ENCODE measurements at regions not wholly inside any gene's neighbourhood (a gene's known extent, or its start where the extent isn't known, plus 50 kb on each side); places are given as distances from the start of the nearest gene placed in this dataset.

DNA sequence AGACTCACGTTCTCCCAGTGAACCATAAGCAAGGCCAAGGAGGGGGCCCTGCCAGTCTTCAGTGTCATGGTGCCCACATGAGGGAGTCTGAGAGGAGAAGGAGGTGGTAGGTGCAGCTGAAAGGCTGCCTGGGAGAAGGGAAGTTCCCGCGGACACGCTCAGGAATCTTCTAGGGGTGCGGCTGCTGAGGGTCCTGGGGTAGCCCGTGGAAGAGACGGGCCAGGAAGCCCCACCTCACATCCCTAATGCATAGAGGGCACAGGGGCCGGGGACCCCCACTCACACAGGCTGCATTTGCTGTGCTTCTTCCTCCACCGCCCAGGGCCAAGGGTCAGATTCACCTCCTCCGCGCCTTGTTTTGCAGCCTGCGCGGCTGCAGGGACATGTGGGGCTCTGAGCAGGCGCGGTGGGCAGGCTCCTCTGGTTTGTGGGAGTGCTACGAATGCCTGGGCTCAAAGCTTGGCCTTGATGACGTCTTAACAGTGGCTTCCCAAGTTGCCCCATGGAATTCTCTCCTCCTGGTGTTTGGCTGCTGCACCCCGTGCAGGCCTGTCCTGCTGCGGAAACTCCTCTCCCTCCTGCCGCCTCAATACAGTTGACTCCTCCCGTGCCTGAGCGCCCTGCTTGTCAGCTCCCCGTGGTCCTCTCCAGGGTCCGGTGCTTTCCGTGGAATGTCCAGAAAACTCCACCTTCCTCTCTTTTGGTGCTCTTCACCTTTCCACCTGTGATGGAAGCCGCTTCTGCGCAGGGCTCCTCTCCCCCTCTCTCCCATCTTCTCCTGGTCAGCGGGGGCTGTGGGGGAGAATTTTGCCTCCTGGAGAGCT lies 95.7 kb downstream of the VAPA start:
- no peak for DNase-seq (ENCODE audit: low read depth in 2 of 3, low spot score in 1 of 3)

DNA sequence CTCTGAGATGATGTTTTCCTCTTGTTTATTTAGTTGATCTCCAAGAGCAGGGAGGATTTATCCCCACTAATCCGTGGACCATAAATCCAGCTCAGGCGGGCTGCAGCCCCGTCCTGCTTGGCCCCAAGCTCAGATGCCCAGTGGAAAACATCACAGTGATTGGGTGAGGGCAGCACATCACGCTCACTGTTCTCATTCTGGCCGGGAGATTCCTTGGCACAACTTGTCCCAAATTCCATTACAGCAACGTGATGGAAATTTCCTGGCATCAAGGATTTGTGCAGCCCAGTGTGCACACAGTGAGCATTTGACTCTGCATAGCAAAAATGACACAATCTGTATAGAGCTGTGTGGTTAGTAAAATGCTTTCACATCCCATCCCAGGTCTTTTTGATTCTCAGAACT lies 96.8 kb downstream of the VAPA start:
- DNase-seq (ENCODE audit: low read depth in 2 of 3, low spot score in 1 of 3): no peak

DNA sequence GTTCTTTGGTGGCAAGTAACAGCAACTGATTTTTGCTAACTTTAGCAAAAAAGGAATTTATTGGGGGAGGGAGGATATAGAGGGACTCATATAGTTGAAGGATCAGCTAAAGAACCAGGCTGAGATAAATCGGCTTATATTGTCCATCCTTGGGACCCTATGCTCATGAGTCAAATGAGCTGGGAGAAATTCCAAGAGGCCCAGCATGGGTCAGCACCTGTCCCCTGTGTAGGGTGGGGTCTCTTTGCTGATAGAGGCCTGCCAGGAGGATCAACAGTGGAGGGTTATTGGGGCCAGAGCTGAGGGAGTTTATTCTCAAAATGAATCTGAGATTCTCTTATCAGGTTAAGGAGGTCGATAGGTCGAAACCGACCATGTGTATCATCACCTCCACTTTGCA lies 97.2 kb downstream of the VAPA start:
- DNase-seq (ENCODE audit: low read depth in 2 of 3, low spot score in 1 of 3): no peak

DNA sequence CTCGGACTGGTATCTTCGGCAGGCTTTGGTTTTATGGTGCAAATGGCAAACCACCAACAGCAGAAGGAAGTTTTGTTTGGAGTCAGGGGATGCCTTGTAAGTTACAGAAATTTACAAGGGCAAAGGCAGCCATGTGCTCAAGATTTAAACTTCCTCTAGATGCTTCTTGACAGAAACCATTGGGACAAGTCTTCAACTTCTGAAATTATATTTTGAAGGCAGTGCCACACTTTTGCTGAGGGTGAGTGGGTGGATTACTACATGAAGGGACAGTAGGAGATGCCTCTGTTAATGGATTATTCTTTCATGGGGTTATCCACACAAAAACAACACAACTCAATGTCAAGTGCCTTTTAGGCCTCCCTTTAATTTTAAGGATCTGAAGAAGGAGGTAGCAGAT lies 97.9 kb downstream of the VAPA start:
- no peak for DNase-seq (ENCODE audit: low read depth in 2 of 3, low spot score in 1 of 3)

DNA sequence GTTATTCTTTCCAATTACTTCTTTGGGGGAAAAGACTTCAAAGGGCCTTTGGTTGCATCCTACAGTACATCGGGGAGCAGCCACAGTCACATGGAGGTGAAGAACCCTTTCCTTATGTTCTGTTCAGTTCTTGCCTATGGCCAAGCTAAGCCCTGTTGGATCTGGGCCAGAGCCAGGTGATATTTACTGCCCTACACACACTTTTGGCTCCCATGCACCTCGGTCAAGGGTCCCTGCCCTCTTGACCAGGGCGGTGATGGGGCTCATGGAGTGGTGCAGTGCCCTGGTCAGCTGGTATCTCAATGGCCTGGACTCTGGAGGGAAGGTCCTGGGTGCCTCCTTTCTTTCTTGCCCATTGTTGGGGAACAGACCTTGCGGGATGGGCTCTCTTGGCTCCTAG lies 98.7 kb downstream of the VAPA start:
- DNase-seq (ENCODE audit: low read depth in 2 of 3, low spot score in 1 of 3): no peak

DNA sequence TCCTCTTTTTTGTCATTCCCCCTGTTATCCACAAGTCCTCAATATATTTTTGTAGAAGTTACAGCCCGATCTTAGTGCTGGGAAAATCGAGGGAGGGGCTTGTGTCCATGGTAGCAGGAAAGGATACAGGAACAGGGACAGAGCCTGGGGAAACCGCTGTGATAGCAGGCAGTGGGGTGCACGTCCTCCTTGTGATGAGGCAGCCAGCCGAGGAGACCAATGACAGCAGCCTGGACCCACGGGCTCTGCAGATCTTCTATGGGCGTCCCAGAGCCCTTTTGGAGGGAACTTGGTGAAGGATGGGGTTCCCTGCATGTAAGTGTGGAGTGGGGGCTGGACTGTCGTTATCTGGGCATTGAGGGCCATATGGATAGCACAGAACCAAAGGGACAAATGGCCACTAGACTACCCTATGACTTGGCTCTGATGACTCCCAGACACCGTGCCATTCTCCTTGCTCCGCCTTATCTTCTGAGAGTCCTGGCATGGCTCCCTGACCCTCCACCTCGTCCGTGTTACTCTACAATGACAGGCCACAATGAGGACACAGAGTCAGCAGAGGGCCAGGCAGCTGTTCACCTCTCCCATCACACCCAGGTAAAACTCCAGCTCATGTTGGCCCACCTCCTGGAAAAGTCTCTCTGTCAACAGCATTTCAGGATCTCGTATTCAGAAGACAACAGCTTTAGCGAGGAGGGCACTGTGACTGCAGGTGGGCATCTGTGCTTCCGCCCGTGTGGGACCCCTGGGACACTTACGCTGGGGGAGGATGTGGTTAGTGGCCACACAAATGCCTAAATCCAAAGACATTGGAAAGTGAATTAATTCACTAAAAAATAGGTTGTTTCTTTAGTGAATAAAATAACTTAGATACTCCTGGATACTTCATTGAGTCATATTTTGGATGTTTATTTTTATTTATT lies 100.1 kb downstream of the VAPA start:
- no peak for DNase-seq (ENCODE audit: low read depth in 2 of 3, low spot score in 1 of 3)

DNA sequence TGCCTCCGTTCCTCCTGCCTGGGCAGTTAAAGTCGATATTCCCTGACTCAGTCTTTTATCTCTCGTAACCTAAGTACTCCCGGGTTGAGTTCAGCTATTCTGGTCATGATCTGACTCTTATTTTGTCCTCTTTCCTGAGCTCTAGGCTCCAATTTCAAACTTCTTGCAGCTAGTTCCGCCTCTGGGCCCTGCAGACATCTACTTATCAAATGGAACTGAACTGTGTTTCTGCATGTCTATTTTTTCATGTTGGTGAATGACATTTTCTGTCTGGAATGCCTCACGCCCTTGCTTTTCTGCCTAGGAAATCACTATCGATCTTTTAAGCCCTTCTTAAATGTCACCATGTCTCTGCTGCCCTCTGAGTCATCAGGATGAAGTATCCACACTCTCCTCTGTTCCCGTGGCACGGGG lies 101.5 kb downstream of the VAPA start:
- DNase-seq (ENCODE audit: low read depth in 2 of 3, low spot score in 1 of 3): no peak

DNA sequence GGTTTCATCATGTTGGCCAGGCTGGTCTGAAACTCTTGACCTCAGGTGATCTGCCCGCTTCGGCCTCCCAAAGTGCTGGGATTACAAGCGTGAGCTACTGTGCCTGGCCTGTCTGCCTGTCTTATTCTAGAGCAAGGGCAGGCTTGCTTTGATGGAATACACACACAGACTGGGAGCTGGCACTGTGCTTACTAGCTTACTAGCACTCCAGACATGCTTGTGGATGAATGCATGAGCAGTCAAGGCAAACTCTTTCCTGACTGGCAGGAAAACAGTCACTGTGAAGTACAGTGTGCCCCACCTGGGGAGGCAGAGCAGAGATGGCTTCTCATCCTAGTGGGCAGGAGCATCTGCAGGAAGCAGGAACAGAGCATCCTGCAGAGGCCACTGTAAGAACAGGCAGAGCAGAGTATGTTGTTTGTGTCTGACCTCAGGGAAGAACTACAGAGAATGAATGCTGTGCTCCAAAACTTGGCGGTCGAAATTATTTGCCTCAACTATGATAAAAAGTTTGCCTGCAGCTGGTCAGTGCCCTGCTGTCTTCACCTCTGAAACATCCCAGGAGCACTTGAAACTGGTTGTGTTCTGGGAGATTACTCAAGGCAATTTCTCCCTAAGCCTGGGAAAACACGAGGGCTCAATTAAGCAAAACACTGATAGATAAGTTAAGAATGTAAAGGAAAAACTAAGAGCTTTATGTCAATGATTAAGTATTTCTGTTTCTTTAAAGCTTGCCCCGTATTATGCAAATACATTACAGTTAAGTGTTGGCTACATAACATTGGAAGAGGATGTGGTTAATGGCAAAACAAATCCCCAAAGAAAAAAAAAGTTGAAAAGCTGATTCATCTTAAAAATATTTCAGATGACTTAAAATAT lies 102.4 kb downstream of the VAPA start:
- no peak for DNase-seq (ENCODE audit: low read depth in 2 of 3, low spot score in 1 of 3)

DNA sequence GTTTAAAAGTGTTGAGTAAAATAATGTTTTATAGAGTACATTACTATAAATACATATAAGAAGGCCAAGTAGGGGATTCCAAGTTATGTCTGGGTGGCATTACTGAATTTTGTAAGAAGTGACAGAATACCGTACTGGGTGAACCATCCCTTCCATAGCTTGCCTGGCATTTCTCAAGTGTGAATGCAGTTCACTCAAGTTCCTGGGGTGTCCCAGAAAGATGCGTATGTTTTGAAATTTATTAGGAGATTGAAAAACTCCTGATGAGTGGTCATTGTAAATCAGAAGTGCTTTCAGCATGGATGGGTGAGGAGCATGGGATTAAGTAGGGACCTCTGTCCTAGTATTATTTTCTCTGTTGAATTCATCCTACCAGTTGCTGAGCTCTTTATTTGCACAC lies 103.2 kb downstream of the VAPA start:
- DNase-seq (ENCODE audit: low read depth in 2 of 3, low spot score in 1 of 3): no peak

DNA sequence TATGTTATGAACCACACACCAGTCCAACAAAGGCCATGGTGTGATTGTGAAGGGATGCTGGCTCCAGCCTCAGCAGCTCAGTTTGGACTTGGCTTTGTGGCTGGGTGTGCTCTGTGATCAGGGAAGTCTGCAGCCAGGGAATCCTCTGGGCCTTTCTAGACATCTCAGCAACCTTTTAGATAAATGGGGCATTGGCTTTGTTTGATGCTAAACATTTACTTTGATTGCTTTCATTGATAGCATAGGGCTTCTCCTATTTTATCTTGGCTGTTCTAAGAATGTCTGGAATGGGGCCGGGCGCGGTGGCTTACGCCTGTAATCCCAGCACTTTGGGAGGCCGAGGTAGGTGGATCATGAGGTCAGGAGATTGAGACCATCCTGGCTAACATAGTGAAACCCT lies 104.5 kb downstream of the VAPA start:
- no peak for DNase-seq (ENCODE audit: low read depth in 2 of 3, low spot score in 1 of 3)

DNA sequence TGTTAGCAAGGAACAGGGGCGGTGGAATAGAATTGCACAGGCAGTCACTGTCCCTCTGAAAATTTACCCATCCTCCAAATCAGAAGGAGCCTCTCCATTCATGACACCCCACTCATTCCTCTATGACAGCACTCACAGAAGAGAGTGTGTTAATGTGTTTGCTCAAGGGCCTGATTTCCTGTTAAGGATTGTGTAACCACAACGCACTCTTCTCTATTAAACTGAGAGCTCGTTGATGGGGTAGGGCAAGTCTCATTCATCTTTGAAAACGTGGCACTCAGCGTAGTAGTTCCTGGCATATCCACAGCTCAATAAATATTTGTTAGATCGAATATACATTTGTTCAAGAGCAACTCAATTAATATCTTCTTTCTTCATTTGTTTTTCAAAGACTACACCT lies 106.4 kb downstream of the VAPA start:
- DNase-seq (ENCODE audit: low read depth in 2 of 3, low spot score in 1 of 3): no peak

DNA sequence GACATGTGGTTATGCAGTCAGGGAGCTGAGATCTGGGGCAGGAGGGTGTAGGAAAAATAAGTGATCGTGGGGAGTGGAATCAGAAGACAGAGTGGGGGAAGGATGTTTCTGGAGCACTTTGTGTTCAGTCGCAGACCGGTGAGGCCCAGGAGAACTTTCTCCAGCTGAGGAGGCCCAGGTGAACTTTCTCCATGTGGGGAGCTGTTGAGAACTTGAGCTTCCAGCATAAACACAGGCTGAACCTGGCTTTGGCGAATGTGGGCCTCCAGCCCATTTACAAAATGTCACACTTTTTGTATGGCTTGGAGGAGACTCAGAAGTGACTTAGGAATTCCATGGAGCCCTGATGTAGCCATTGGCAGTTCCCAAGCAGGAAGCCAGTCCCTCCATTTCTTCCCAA lies 108.5 kb downstream of the VAPA start:
- DNase-seq (ENCODE audit: low read depth in 2 of 3, low spot score in 1 of 3): no peak

DNA sequence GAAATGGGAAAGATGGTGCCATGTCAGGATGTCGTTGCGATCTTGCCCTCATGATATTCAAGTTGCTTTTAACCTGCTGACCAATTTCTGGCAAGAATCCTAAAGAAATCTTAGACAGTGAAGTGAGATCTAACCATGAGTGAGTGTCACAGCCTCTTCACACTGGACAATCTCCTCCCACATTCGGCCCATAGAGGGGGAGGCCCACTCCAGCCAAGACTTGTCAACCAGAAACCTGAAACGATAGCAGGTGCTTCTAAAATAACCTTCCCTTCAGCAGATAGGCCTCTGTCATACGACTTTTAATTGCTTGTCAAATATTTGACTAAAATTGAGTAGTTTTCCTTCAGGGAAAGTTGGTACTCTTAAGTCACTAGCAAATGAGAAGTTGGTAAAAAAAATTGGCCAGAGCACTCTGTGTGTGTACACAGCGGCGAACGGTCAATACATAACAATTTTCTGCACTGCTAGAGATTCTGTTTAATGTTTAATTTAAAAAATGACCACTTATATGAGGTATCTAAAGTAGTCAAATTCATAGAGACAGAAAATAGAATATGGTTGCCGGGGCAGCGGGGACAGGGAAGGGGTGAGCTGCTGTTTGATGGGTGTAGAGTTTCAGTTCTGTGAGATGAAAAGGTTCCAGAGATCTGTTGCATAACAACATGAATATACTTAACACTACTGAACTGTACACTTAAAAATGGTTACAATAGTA lies 110.2 kb downstream of the VAPA start:
- no peak for DNase-seq (ENCODE audit: low read depth in 2 of 3, low spot score in 1 of 3)

DNA sequence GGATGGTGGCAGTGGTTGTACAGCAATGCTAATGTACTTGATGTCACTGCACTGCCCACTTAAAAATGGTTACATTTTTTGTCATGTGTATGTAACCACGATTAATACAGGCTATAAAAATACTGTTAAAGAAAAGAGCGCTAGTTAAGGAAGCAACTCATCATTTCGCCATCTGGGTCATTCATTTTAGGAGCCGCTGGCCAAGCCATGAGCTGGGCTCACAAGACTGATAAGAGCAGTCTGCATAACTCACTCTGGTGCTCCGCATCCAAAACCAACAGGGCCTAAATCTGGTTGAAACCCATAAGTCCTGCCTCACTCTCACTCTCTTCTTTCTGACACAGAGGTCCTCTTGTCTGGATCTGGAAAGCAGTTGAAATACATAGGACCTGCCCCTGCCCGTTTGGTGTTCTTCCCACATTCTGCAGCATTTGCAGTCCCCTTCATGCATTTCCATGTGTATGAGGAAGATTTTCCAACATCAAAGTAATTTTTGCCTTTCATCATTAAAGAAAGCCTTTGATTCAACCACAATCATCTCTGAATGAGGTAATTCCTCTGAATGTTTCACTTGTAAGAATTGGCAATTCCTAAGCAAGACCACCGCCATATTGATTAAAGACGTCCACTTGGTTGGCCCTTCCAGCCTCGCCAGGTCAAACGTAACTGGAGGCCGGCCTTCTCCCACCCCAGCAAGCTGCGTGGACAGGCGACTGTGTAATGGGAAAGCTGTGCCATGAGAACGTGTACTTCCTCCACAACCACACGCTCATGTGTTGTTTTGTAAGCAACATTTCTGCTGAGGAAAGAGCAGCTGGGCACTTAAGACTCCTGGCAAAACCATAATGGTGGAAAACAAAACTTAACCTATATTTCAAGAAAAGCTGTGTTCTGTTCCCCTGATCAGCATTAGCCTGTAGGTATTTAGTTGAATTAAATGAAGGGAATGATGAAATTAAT lies 112.2 kb downstream of the VAPA start:
- DNase-seq (ENCODE audit: low read depth in 2 of 3, low spot score in 1 of 3): no peak

DNA sequence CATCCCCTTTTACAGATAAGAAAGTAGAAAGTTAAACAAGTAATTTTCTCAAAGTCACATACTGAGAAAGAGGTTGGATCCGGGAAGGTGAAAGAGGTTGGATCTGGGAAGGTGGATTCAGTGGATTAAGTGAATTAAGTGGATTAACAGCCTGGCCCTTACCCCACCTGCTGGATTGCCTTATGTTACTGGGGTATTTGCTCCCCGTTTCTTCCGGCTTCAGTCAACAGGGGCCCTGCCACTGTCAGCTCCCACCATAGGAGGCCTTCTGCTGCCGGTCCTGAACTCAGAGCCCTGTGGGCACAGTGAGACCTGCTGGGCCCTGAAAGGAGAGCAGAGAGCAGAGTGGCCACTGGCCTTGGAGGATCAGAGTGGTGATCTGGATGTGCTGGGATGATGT lies 113.2 kb downstream of the VAPA start:
- no peak for DNase-seq (ENCODE audit: low read depth in 2 of 3, low spot score in 1 of 3)

DNA sequence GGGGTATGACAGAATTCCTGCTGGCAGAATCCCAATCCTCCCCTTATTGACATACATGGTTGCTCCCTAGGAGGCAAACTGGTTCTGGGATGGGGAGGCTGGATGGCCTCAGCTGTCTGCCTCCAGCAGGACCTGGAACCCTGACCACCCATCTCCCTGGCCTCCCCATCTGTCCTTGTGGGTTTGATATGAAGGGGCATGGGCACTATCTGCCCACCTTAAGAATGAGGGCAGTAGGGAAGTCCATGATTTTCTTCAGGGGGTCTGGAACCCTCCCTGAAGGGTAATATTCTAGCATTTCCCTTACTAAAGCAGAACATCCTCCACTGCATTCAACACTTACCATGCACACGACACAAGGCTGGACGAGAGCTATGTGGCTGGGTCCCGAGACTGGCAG lies 113.6 kb downstream of the VAPA start:
- no peak for DNase-seq (ENCODE audit: low read depth in 2 of 3, low spot score in 1 of 3)

DNA sequence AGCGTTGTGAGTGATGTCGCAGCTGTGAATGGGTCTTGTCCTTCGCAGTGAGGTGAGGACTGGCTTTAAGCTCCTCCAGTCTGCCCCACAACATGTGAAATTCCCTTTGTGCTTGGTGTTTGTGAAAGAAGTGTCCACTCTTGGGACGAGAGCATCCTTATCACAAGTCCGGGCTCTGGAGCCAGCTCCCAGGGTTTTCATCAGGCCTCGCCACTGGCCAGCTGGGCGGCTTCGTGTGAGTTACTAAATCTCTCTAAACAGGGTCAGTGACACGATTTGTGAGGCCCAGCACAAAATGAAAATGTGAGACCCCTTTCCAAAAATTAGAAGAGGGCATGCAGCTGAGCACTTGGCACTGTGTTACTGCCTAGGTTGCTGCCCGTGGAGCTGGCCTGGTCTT lies 115.9 kb downstream of the VAPA start:
- no peak for DNase-seq (ENCODE audit: low read depth in 2 of 3, low spot score in 1 of 3)

DNA sequence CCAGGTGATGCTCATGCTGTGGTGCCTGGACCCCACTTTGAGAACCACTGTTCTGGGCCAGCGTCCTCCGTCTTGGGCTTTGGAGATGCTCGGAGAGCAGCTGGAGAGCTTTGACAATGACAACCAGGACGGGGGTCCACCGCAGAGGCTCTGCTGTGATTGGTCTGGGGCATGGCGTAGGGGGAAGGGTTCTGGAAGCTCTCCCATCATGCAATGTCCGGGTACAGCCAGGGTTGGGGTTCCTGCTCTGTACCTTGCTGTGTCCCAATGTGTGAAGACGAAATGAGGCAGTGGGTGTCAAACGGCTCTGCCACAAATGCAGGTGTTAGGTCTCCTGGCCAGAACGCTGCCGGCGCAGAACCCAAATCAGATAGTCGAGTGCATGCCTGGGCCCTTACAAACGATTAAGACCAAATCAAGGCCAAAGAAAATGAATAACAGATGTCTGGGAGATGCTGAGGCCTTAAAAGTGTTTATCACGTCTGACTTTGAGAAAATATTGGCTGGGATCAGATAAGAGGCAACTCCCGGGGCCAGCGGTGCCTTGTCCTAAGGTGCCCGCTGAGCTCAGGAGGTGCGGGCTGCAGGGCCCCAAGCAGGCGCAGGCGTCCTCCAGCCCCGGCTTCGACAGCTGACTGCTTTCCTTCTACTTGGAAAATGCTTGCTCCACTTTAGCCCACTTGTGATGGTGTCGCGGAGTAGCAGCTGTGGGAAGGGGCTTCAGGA lies 117.2 kb downstream of the VAPA start:
- no peak for DNase-seq (ENCODE audit: low read depth in 2 of 3, low spot score in 1 of 3)
